Uterus (tissue), 3 donors: ENCODE measurements at regions not wholly inside any gene's neighbourhood (a gene's known extent, or its start where the extent isn't known, plus 50 kb on each side); places are given as distances from the start of the nearest gene placed in this dataset.

Experiments used
- DNase-seq, 2 donors: peaks; one replicate each; pipeline ENCODE4 v3.0.0-alpha.2; 2019 to 2020
- H3K27ac ChIP-seq, 2 donors: fragments of 200-600 bp; sonication (generic); 1 replicate in 1 of 2; 2 replicates in 1 of 2; pipeline ENCODE4 v1.5.1; 2016 to 2018
- H3K27me3 ChIP-seq, 2 donors: fragments of 200-600 bp; sonication (generic); one replicate each; pipeline ENCODE4 v1.5.1; 2018 to 2019; ENCODE audit warnings: control low read depth in 1 of 2
- H3K36me3 ChIP-seq, 2 donors: fragments of 200-600 bp; sonication (generic); one replicate each; pipeline ENCODE4 v1.5.1; 2019; ENCODE audit warnings: control low read depth in 1 of 2
- H3K4me1 ChIP-seq, 2 donors: fragments of 200-600 bp; sonication (generic); one replicate each; pipeline ENCODE4 v1.5.1; 2018 to 2019; ENCODE audit warnings: control low read depth in 1 of 2
- H3K4me3 ChIP-seq, 2 donors: fragments of 200-600 bp; sonication (generic); 1 replicate in 1 of 2; 2 replicates in 1 of 2; pipeline ENCODE4 v1.5.1; 2018 to 2019; ENCODE audit warnings: mild to moderate bottlenecking in 1 of 2
- H3K9me3 ChIP-seq, 2 donors: fragments of 200-600 bp; sonication (generic); one replicate each; pipeline ENCODE4 v1.5.1; 2019; ENCODE audit warnings: control low read depth in 1 of 2
- CTCF ChIP-seq, 4 experiments: fragments of 200-600 bp in 2 of 4; fragments of 450-650 bp in 2 of 4; sonication (generic) in 2 of 4; IDR thresholded peaks; one replicate each; pipeline ENCODE4 v1.5.1; 2016 to 2019; ENCODE audit warnings: antibody characterized with exemption in 4 of 4, mild to moderate bottlenecking in 2 of 4, moderate library complexity in 1 of 4
- POLR2A ChIP-seq, 2 donors: fragments of 450-650 bp; IDR thresholded peaks; one replicate each; pipeline ENCODE4 v1.6.1; 2016; ENCODE audit warnings: antibody characterized with exemption in 2 of 2, mild to moderate bottlenecking in 1 of 2, moderate library complexity in 1 of 2
- intact Hi-C: fragments of 100-400 bp; cut with DNase I; formaldehyde crosslinking; loops from one replicate; pipeline ENCODE4 v1.15.1; 2023; ENCODE audit warnings: low total_unique reads
- donor health status: DM: yes; HTN: yes; CAD: no.

- no peak overlapping the region for H3K4me3 ChIP-seq
- DNase-seq = no peak
- H3K36me3 ChIP-seq = no peaks in the 10 kb centered on the region
- TF ChIP-seq POLR2A (IDR thresholded peaks at IDR 0.05) (no peak), CTCF (IDR thresholded peaks at IDR 0.05) (no peak)
- H3K9me3 ChIP-seq = no peaks in the 10 kb centered on the region
- H3K27me3 ChIP-seq = no peaks in the 10 kb centered on the region
- no peaks in the 10 kb centered on the region for H3K4me1 ChIP-seq
- H3K27ac ChIP-seq = no peak overlapping the region
- intact Hi-C loops = no loop called here
These were observed 694.6 kb downstream of the SUCLG1 start for GRCh38 chr2:83764447-83765005.

GRCh38 chr2:83757329-83757728 is 701.8 kb downstream of the SUCLG1 start:
- Histone ChIP-seq H3K27ac (no peak overlapping the region), H3K4me3 (no peak overlapping the region), H3K9me3 (no peaks in the 10 kb centered on the region), H3K36me3 (no peaks in the 10 kb centered on the region), H3K27me3 (no peaks in the 10 kb centered on the region), H3K4me1 (no peaks in the 10 kb centered on the region)
- TF ChIP-seq POLR2A (IDR thresholded peaks at IDR 0.05) = no peak
- intact Hi-C loops = no loop called here
- DNase-seq = no peak

DNA sequence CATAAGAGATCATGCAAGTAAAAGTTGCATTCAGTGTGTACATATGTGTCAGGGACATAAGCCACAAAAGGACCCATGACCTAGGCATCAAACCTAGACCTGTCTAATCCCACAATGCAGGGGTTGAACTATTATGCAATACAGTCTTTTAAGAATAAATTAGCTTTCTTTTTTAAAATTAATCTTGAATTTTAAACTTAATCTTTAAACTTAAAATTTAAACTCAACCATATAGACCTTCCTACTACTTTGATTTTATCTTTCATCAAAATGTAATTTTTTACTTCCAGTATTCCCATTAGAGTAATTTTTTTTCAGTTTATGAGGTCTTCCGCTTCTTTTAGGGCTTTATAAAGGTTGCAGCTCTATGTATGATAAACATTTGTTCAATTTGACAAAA is 702.9 kb downstream of the SUCLG1 start:
- no peaks in the 10 kb centered on the region for H3K27me3 ChIP-seq
- H3K4me1 ChIP-seq = no peaks in the 10 kb centered on the region
- H3K9me3 ChIP-seq = no peaks in the 10 kb centered on the region
- TF ChIP-seq POLR2A (IDR thresholded peaks at IDR 0.05) (no peak), CTCF (IDR thresholded peaks at IDR 0.05) (no peak)
- no peak overlapping the region for H3K4me3 ChIP-seq
- H3K27ac ChIP-seq = no peak overlapping the region
- DNase-seq = no peak
- H3K36me3 ChIP-seq = no peaks in the 10 kb centered on the region
- intact Hi-C loops = no loop called here

- no peaks in the 10 kb centered on the region for H3K27me3 ChIP-seq
- no peaks in the 10 kb centered on the region for H3K36me3 ChIP-seq
- TF ChIP-seq CTCF (IDR thresholded peaks at IDR 0.05) (no peak), POLR2A (IDR thresholded peaks at IDR 0.05) (no peak)
- H3K4me1 ChIP-seq = no peaks in the 10 kb centered on the region
- DNase-seq = no peak
- H3K4me3 ChIP-seq = no peak overlapping the region
- no peaks in the 10 kb centered on the region for H3K9me3 ChIP-seq
- H3K27ac ChIP-seq = no peak overlapping the region
- intact Hi-C loops = no loop called here
These were observed 711.9 kb downstream of the SUCLG1 start for GRCh38 chr2:83747141-83747540.

GRCh38 chr2:83744855-83745254 is 714.2 kb downstream of the SUCLG1 start:
- intact Hi-C loops = no loop called here

More at GRCh38 chr2:83744855-83745254, 714.2 kb downstream of the SUCLG1 start:
- Histone ChIP-seq H3K4me3 (no peak overlapping the region), H3K36me3 (no peaks in the 10 kb centered on the region), H3K27me3 (no peaks in the 10 kb centered on the region), H3K4me1 (no peaks in the 10 kb centered on the region), H3K27ac (no peak overlapping the region), H3K9me3 (no peaks in the 10 kb centered on the region)
- no peak for DNase-seq
- TF ChIP-seq CTCF (IDR thresholded peaks at IDR 0.05) (no peak), POLR2A (IDR thresholded peaks at IDR 0.05) (no peak)
